Panc1 (cell line): ENCODE measurements at regions not wholly inside any gene's neighbourhood (a gene's known extent, or its start where the extent isn't known, plus 50 kb on each side); places are given as distances from the start of the nearest gene placed in this dataset.

Source experiments
- CTCF ChIP-seq: fragments of 450-650 bp; IDR thresholded peaks from 2 replicates; pipeline ENCODE4 v1.5.1; 2017; ENCODE audit warnings: mild to moderate bottlenecking
- POLR2AphosphoS5 ChIP-seq: IDR thresholded peaks from 2 replicates; pipeline ENCODE4 v1.6.1; 2012; ENCODE audit warnings: mild to moderate bottlenecking, low read depth, low read length, moderate library complexity
- REST ChIP-seq, 2 experiments: IDR thresholded peaks; 2 replicates each; pipeline ENCODE4 v1.6.1; 2011 to 2012; ENCODE audit warnings: low read depth in 2 of 2, control low read depth in 1 of 2, low read length in 1 of 2, mild to moderate bottlenecking in 1 of 2, moderate library complexity in 1 of 2; ENCODE audit not compliant: insufficient read depth in 1 of 2

GRCh38 chr19:32061315-32061714 is 284.1 kb upstream of the ZNF507 start:
- TF ChIP-seq CTCF (no peak), REST (IDR thresholded peaks at IDR 0.05; ENCODE audit: insufficient read depth in 1 of 2, low read depth in 2 of 2, low read length in 1 of 2) (no peak), POLR2AphosphoS5 (no peak)
